OCI-LY7 (cell line): ENCODE measurements at regions not wholly inside any gene's neighbourhood (a gene's known extent, or its start where the extent isn't known, plus 50 kb on each side); places are given as distances from the start of the nearest gene placed in this dataset.

Experiments used
- BruUV-seq: library from RNA; stranded (reverse); fragments of 400-500 nt; replicated peaks from 2 replicates; lab custom pipeline; 2021; lab: Mats Ljungman, UMichigan
- CTCF ChIA-PET: fragments of 300-600 bp; sonication (Branson Sonifier 250); formaldehyde crosslinking; loops from one replicate; lab custom pipeline; 2022; ENCODE audit warnings: antibody characterized with exemption; ENCODE audit not compliant: unreplicated experiment; lab: Charles Lee
- POLR2A ChIA-PET: fragments of 300-600 bp; sonication (Branson Sonifier 250); formaldehyde crosslinking; loops from one replicate; lab custom pipeline; 2022; ENCODE audit warnings: antibody characterized with exemption; lab: Charles Lee
- DNase-seq: peaks from one replicate; pipeline ENCODE4 v3.0.0-alpha.2; 2015; ENCODE audit warnings: low spot score
- H2AFZ ChIP-seq: fragments of 200-600 bp; sonication (generic), shearing (Covaris generic); 2 replicates; pipeline ENCODE4 v1.6.1; 2014; ENCODE audit warnings: mild to moderate bottlenecking, antibody characterized with exemption, low read length, moderate library complexity
- H3K27ac ChIP-seq: fragments of 200-600 bp; sonication (generic); 2 replicates; pipeline ENCODE4 v1.5.1; 2014; ENCODE audit warnings: mixed run types, low read depth, mild to moderate bottlenecking, moderate library complexity, low read length, inconsistent platforms; ENCODE audit not compliant: poor library complexity, severe bottlenecking
- H3K36me3 ChIP-seq: fragments of 200-600 bp; sonication (generic); 2 replicates; pipeline ENCODE4 v1.6.1; 2014; ENCODE audit warnings: mild to moderate bottlenecking, antibody characterized with exemption, low read length, moderate library complexity, mixed read lengths; ENCODE audit not compliant: insufficient read depth
- H3K4me1 ChIP-seq: fragments of 200-600 bp; sonication (generic); 2 replicates; pipeline ENCODE4 v1.5.1; 2014; ENCODE audit warnings: mild to moderate bottlenecking, low read length; ENCODE audit not compliant: insufficient read depth, poor library complexity, severe bottlenecking
- H3K4me2 ChIP-seq: fragments of 200-600 bp; sonication (generic); 2 replicates; pipeline ENCODE4 v1.6.1; 2014; ENCODE audit warnings: mild to moderate bottlenecking, low read length
- H3K4me3 ChIP-seq: fragments of 200-600 bp; sonication (generic); 2 replicates; pipeline ENCODE4 v1.5.1; 2014; ENCODE audit warnings: mild to moderate bottlenecking, low read depth, low read length; ENCODE audit not compliant: poor library complexity, severe bottlenecking
- H3K79me2 ChIP-seq: fragments of 200-600 bp; sonication (generic); 2 replicates; pipeline ENCODE4 v1.6.1; 2016; ENCODE audit warnings: low read depth, mild to moderate bottlenecking, low read length, moderate library complexity, mixed read lengths; ENCODE audit not compliant: insufficient read depth
- H3K9me2 ChIP-seq: fragments of 200-600 bp; sonication (generic); 2 replicates; pipeline ENCODE4 v1.6.1; 2016; ENCODE audit warnings: mild to moderate bottlenecking, low read length, mixed read lengths; ENCODE audit not compliant: insufficient read depth
- H3K9me3 ChIP-seq: fragments of 200-600 bp; sonication (generic); 2 replicates; pipeline ENCODE4 v1.6.1; 2014; ENCODE audit warnings: mild to moderate bottlenecking, mixed run types, low read length, mixed read lengths
- H4K20me1 ChIP-seq: fragments of 200-600 bp; sonication (generic); 2 replicates; pipeline ENCODE4 v1.6.1; 2014; ENCODE audit warnings: mild to moderate bottlenecking, antibody characterized with exemption, low read length, moderate library complexity, mixed read lengths; ENCODE audit not compliant: insufficient read depth
- EZH2phosphoT487 ChIP-seq: fragments of 200-600 bp; sonication (generic); IDR thresholded peaks from 2 replicates; pipeline ENCODE4 v1.6.1; 2018; ENCODE audit warnings: low read depth, borderline replicate concordance, mild to moderate bottlenecking, mixed run types, antibody characterized with exemption, low read length, moderate library complexity, mixed read lengths
- intact Hi-C: fragments of 100-400 bp; cut with micrococcal nuclease; formaldehyde crosslinking; loops from one replicate; pipeline ENCODE4 v1.10.0; 2022; ENCODE audit not compliant: unreplicated experiment
- TF ChIP-seq, protein P1 (sequence below): fragments of 200-600 bp; sonication (generic); conservative IDR thresholded peaks from 2 replicates; pipeline ENCODE4 v1.5.1; 2014; ENCODE audit warnings: mild to moderate bottlenecking, antibody characterized with exemption, low read length, moderate library complexity, mixed read lengths

- CTCF ChIA-PET: no interaction called here
- POLR2A ChIA-PET: no interaction called here
- intact Hi-C loops: no loop called here
- Histone ChIP-seq H3K4me3 (no peak overlapping the region), H3K4me2 (no peak overlapping the region), H3K36me3 (no peaks in the 10 kb centered on the region), H3K4me1 (no peaks in the 10 kb centered on the region), H3K27ac (no peak overlapping the region), H3K79me2 (no peaks in the 10 kb centered on the region), H3K9me3 (no peaks in the 10 kb centered on the region), H4K20me1 (no peaks in the 10 kb centered on the region), H3K9me2 (no peaks in the 10 kb centered on the region), H2AFZ (no peak overlapping the region)
- no TSS peak for BruUV-seq
- DNase-seq: no peak
- no peak for TF ChIP-seq EZH2phosphoT487
- TF ChIP-seq, protein P1, sequence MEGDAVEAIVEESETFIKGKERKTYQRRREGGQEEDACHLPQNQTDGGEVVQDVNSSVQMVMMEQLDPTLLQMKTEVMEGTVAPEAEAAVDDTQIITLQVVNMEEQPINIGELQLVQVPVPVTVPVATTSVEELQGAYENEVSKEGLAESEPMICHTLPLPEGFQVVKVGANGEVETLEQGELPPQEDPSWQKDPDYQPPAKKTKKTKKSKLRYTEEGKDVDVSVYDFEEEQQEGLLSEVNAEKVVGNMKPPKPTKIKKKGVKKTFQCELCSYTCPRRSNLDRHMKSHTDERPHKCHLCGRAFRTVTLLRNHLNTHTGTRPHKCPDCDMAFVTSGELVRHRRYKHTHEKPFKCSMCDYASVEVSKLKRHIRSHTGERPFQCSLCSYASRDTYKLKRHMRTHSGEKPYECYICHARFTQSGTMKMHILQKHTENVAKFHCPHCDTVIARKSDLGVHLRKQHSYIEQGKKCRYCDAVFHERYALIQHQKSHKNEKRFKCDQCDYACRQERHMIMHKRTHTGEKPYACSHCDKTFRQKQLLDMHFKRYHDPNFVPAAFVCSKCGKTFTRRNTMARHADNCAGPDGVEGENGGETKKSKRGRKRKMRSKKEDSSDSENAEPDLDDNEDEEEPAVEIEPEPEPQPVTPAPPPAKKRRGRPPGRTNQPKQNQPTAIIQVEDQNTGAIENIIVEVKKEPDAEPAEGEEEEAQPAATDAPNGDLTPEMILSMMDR: no peak
Measured at GRCh38 chrX:131734621-131735020, 190.7 kb downstream of the OR13H1 start.

DNA sequence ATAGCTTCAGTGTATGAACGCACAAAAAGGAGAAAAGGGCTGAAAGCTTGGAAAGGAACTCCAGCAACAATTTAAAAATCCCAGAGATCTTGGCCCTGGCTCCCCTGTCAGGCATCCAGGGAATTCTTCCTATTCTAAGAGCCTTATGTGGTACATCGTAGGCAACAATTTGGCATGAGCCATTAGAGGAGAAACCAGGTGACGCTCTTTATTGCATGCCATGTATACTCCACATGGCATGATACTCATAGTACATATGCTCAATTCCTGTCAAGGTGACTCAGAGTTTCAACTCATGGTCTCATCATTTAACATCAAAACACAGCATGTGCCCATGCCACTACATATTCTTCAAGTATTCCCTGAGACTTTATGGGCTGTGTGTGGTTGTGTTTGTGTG is 191.3 kb downstream of the OR13H1 start:
- no peaks in the 10 kb centered on the region for H3K36me3 ChIP-seq
- ChIA-PET POLR2A (no interaction called here), CTCF (no interaction called here)
- no peaks in the 10 kb centered on the region for H3K9me2 ChIP-seq
- no peak overlapping the region for H3K27ac ChIP-seq
- no peak overlapping the region for H3K4me2 ChIP-seq
- TF ChIP-seq EZH2phosphoT487: no peak
- TF ChIP-seq, protein P1: no peak
- intact Hi-C loops: no loop called here
- no peak overlapping the region for H2AFZ ChIP-seq
- BruUV-seq: no TSS peak
- no peaks in the 10 kb centered on the region for H3K9me3 ChIP-seq
- no peaks in the 10 kb centered on the region for H4K20me1 ChIP-seq
- no peak overlapping the region for H3K4me3 ChIP-seq
- no peaks in the 10 kb centered on the region for H3K4me1 ChIP-seq
- no peak for DNase-seq
- H3K79me2 ChIP-seq: no peaks in the 10 kb centered on the region

GRCh38 chrX:131739823-131740222 is 195.9 kb downstream of the OR13H1 start:
- no peak overlapping the region for H3K4me3 ChIP-seq
- H3K79me2 ChIP-seq: no peaks in the 10 kb centered on the region
- no TSS peak for BruUV-seq
- H3K9me2 ChIP-seq: no peaks in the 10 kb centered on the region
- DNase-seq: no peak
- H4K20me1 ChIP-seq: no peaks in the 10 kb centered on the region
- intact Hi-C loops: no loop called here
- H3K27ac ChIP-seq: no peak overlapping the region
- ChIA-PET POLR2A (no interaction called here), CTCF (no interaction called here)
- H3K4me1 ChIP-seq: no peaks in the 10 kb centered on the region
- TF ChIP-seq, protein P1: no peak
- no peak for TF ChIP-seq EZH2phosphoT487
- H3K36me3 ChIP-seq: no peaks in the 10 kb centered on the region
- H3K4me2 ChIP-seq: no peak overlapping the region
- no peaks in the 10 kb centered on the region for H3K9me3 ChIP-seq
- H2AFZ ChIP-seq: no peak overlapping the region
